Heart right ventricle (tissue), 16 donors: ENCODE measurements at regions not wholly inside any gene's neighbourhood (a gene's known extent, or its start where the extent isn't known, plus 50 kb on each side); places are given as distances from the start of the nearest gene placed in this dataset.

Experiments
- ATAC-seq, 8 donors: fragments of 200-7000 bp; cut with Tn5 transposase; one replicate each; pipeline ENCODE4 v1.9.1; 2020; ENCODE audit warnings: mild to moderate bottlenecking in 8 of 8, moderate library complexity in 8 of 8, moderate number of reproducible peaks in 1 of 8
- DNase-seq, 2 donors: peaks; one replicate each; pipeline ENCODE4 v3.0.0-alpha.2; 2020
- H3K27ac ChIP-seq, 10 donors: fragments of 200-600 bp; sonication (generic) in 2 of 10; one replicate each; pipeline versions ENCODE4 v1.5.0 to v1.8.0; 2020 to 2022; ENCODE audit warnings: mild to moderate bottlenecking in 3 of 10
- H3K27me3 ChIP-seq, 7 donors: fragments of 200-600 bp; one replicate each; pipeline ENCODE4 v1.8.0; 2021 to 2022; ENCODE audit warnings: mild to moderate bottlenecking in 2 of 7
- H3K36me3 ChIP-seq, 9 donors: fragments of 200-600 bp; sonication (generic) in 1 of 9; one replicate each; pipeline versions ENCODE4 v1.5.0 to v1.8.0; 2020 to 2022; ENCODE audit warnings: mild to moderate bottlenecking in 2 of 9
- H3K4me1 ChIP-seq, 9 donors: fragments of 200-600 bp; sonication (generic) in 1 of 9; one replicate each; pipeline versions ENCODE4 v1.5.0 to v1.8.0; 2020 to 2022; ENCODE audit warnings: mild to moderate bottlenecking in 4 of 9
- H3K4me3 ChIP-seq, 10 donors: fragments of 200-600 bp; sonication (generic) in 2 of 10; one replicate each; pipeline versions ENCODE4 v1.5.0 to v1.8.0; 2020 to 2022; ENCODE audit warnings: mild to moderate bottlenecking in 7 of 10, moderate library complexity in 2 of 10
- H3K9me3 ChIP-seq, 11 donors: fragments of 200-600 bp in 10 of 11; sonication (generic) in 2 of 11; one replicate each; pipeline versions ENCODE4 v1.5.0 to v1.8.0; 2013 to 2022; ENCODE audit warnings: mild to moderate bottlenecking in 2 of 11, control low read depth in 1 of 11, moderate library complexity in 1 of 11
- CTCF ChIP-seq, 9 donors: fragments of 200-600 bp; sonication (generic) in 2 of 9; IDR thresholded peaks; one replicate each; pipeline versions ENCODE4 v1.5.0 to v1.8.0; 2021 to 2022; ENCODE audit warnings: antibody characterized with exemption in 9 of 9, mild to moderate bottlenecking in 5 of 9, moderate library complexity in 1 of 9
- WGBS, 2 donors: extraction: QIAGEN DNeasy Blood & Tissue Kit; methylation state at CpG; one replicate each; pipeline ENCODE4 v1.1.7; 2013; ENCODE audit warnings: inconsistent platforms in 1 of 2; 5-methylcytosine and 5-hydroxymethylcytosine counted together
- intact Hi-C, 10 donors: fragments of 100-400 bp; cut with DNase I; formaldehyde crosslinking; loops; one replicate each; pipeline versions ENCODE4 v1.11.1 to v1.14.2; 2022
- donor health status: Arrhythmogenic right ventricular cardiomyopathy.
- donor health status: ischemic (EF 13 %, LVEDD 7.1; RV severe dilation, severe dysfunction).
- donor health status: healthy with polysubstance abuse.
- donor health status: DM: no; HTN: yes; CAD: no.
- donor health status: DM: no; HTN: no; CAD: no.
- donor health status: ischemic (EF 25% LVEDD 6.9; RV normal size, moderate dysfunction).
- donor health status: ischemic (EF 25% LVEDD 5.7; RV mildly dilated, moderate dysfunction).
- donor health status: healthy.
- donor health status: DM: yes; HTN: yes; CAD: no.
- donor health status: Ischemic cardiomyopathy.
- donor health status: ischemic (EF 35%, LVEDD 5.7; RV mildly dilated, moderate dysfunction).
- donor health status: nonischemic (EF 11% LVEDD 7.7; RV severe dilation, severe dysfunction).
- donor health status: DM: yes; HTN: yes; CAD: no.
- donor health status: PGD.
- donor health status: ischemic (EF 29% LVEDD 5.4; RV normal size, mild dysfunction).
- donor health status: nonischemic (EF 23%, LVEDD 6.1; RV moderate dilation, normal function).

GRCh38 chr1:96475903-96476302 is 245.7 kb upstream of the PTBP2 start:
- WGBS, 2 donors, result 63 to 65% methylated on average over 3 of the region's 3 CpGs
- H3K36me3 ChIP-seq, result no peaks in the 10 kb centered on the region
- no peaks in the 10 kb centered on the region for H3K4me1 ChIP-seq
- no peaks in the 10 kb centered on the region for H3K9me3 ChIP-seq
- no peak overlapping the region for H3K27ac ChIP-seq
- no peak for TF ChIP-seq CTCF (IDR thresholded peaks at IDR 0.05)
- no peak overlapping the region for H3K4me3 ChIP-seq
- peaks cover 0 to 4% (median 0%) of the 10 kb centered on the region in 7 donors for H3K27me3 ChIP-seq
- ATAC-seq, result no peak
- DNase-seq, result no peak
- intact Hi-C loops, result no loop called here

GRCh38 chr1:96478228-96478627 is 243.4 kb upstream of the PTBP2 start:
- WGBS, 2 donors, result 78 to 84% methylated on average over 4 of the region's 4 CpGs
- Histone ChIP-seq H3K4me3 (no peak overlapping the region), H3K36me3 (no peaks in the 10 kb centered on the region), H3K9me3 (no peaks in the 10 kb centered on the region), H3K27me3 (peaks cover 0 to 4% (median 0%) of the 10 kb centered on the region in 7 donors), H3K4me1 (no peaks in the 10 kb centered on the region), H3K27ac (no peak overlapping the region)
- no peak for DNase-seq
- TF ChIP-seq CTCF (IDR thresholded peaks at IDR 0.05), result no peak
- intact Hi-C loops, result no loop called here
- ATAC-seq, result no peak

- Histone ChIP-seq H3K4me1 (no peaks in the 10 kb centered on the region), H3K27ac (no peak overlapping the region), H3K4me3 (no peak overlapping the region), H3K36me3 (no peaks in the 10 kb centered on the region), H3K27me3 (peaks cover 0 to 4% (median 0%) of the 10 kb centered on the region in 7 donors), H3K9me3 (no peaks in the 10 kb centered on the region)
- DNase-seq (no peak), ATAC-seq (no peak)
- intact Hi-C loops, result no loop called here
- 82 to 83% methylated on average over 2 of the region's 2 CpGs for WGBS, 2 donors
- TF ChIP-seq CTCF (IDR thresholded peaks at IDR 0.05), result no peak
These were observed 240.2 kb upstream of the PTBP2 start for GRCh38 chr1:96481409-96481808.

- WGBS, 2 donors, result 38 to 42% methylated on average over 4 of the region's 4 CpGs
- no peak for TF ChIP-seq CTCF (IDR thresholded peaks at IDR 0.05)
- Histone ChIP-seq H3K36me3 (no peaks in the 10 kb centered on the region), H3K27me3 (peaks cover 0 to 6% (median 0%) of the 10 kb centered on the region in 7 donors), H3K27ac (no peak overlapping the region), H3K4me3 (peak overlapping the region in 1 of 10 donors; percentile 11), H3K4me1 (no peaks in the 10 kb centered on the region), H3K9me3 (no peaks in the 10 kb centered on the region)
- ATAC-seq (no peak), DNase-seq (no peak)
- intact Hi-C loops, result no loop called here
These were observed 239.0 kb upstream of the PTBP2 start for GRCh38 chr1:96482616-96483015.
